Spleen (tissue), 11 donors: ENCODE measurements at regions not wholly inside any gene's neighbourhood (a gene's known extent, or its start where the extent isn't known, plus 50 kb on each side); places are given as distances from the start of the nearest gene placed in this dataset.

Source experiments
- DNase-seq: peaks from one replicate; pipeline ENCODE4 v3.0.0-alpha.2; 2020
- H3K27ac ChIP-seq, 8 donors: fragments of 200-600 bp; sonication (generic) in 7 of 8; 1 replicate in 4 of 8; 2 replicates in 4 of 8; pipeline versions ENCODE4 v1.5.0 to v1.8.0; 2016 to 2021; ENCODE audit warnings: inconsistent platforms in 4 of 8, mild to moderate bottlenecking in 4 of 8, moderate library complexity in 1 of 8
- H3K27me3 ChIP-seq, 7 donors: fragments of 200-600 bp; sonication (generic) in 6 of 7; replicated peaks in 1 of 7; 1 replicate in 4 of 7; 2 replicates in 3 of 7; pipeline versions ENCODE4 v1.5.0 to v1.8.0; 2016 to 2021; ENCODE audit warnings: inconsistent platforms in 3 of 7, mild to moderate bottlenecking in 1 of 7
- H3K36me3 ChIP-seq, 6 donors: fragments of 200-600 bp; sonication (generic) in 5 of 6; 1 replicate in 4 of 6; 2 replicates in 2 of 6; pipeline versions ENCODE4 v1.5.0 to v1.8.0; 2016 to 2021; ENCODE audit warnings: inconsistent platforms in 2 of 6
- H3K4me1 ChIP-seq, 6 donors: fragments of 200-600 bp; sonication (generic) in 5 of 6; 1 replicate in 3 of 6; 2 replicates in 3 of 6; pipeline versions ENCODE4 v1.5.0 to v1.8.0; 2016 to 2021; ENCODE audit warnings: inconsistent platforms in 3 of 6
- H3K4me3 ChIP-seq, 8 donors: fragments of 200-600 bp; sonication (generic) in 7 of 8; 1 replicate in 4 of 8; 2 replicates in 4 of 8; pipeline versions ENCODE4 v1.5.0 to v1.8.0; 2016 to 2021; ENCODE audit warnings: inconsistent platforms in 4 of 8, mild to moderate bottlenecking in 4 of 8, moderate library complexity in 2 of 8
- H3K9me3 ChIP-seq, 8 donors: fragments of 200-600 bp; sonication (generic) in 7 of 8; 1 replicate in 4 of 8; 2 replicates in 4 of 8; pipeline versions ENCODE4 v1.5.0 to v1.8.0; 2016 to 2021; ENCODE audit warnings: inconsistent platforms in 4 of 8
- POLR2A ChIP-seq, 3 donors: fragments of 450-650 bp; IDR thresholded peaks; one replicate each; pipeline ENCODE4 v1.5.1; 2017; ENCODE audit warnings: antibody characterized with exemption in 3 of 3, mild to moderate bottlenecking in 1 of 3
- POLR2AphosphoS5 ChIP-seq, 3 donors: sonication (generic); formaldehyde crosslinking; IDR thresholded peaks; one replicate each; pipeline ENCODE4 v1.5.1; 2017; ENCODE audit warnings: antibody characterized with exemption in 3 of 3
- WGBS, 5 donors: extraction: QIAGEN DNeasy Blood & Tissue Kit in 3 of 5; methylation state at CpG; one replicate each; pipeline versions ENCODE4 v1.1.5 to v1.1.7; 2013 to 2018; 5-methylcytosine and 5-hydroxymethylcytosine counted together
- intact Hi-C: fragments of 100-400 bp; cut with DNase I; formaldehyde crosslinking; loops from one replicate; pipeline ENCODE4 v1.15.0; 2023; ENCODE audit warnings: low total_unique reads
- TF ChIP-seq, protein P1 (sequence below), 11 experiments: fragments of 200-600 bp in 7 of 11; fragments of 450-650 bp in 4 of 11; sonication (generic) in 4 of 11; IDR thresholded peaks in 8 of 11; conservative IDR thresholded peaks in 3 of 11; 1 replicate in 7 of 11; 2 replicates in 4 of 11; pipeline versions ENCODE4 v1.4.0 to v1.8.0; 2016 to 2021; ENCODE audit warnings: antibody characterized with exemption in 11 of 11, inconsistent platforms in 4 of 11, mild to moderate bottlenecking in 1 of 11
- donor health status: healthy with polysubstance abuse.
- donor health status: DM: no; HTN: no; CAD: no; lungs with moderate emphysema.
- donor health status: DM: no; HTN: no; CAD: no.
- donor health status: Bipolar disorder and iron deficiency.
- donor health status: healthy.
- donor health status: DM: no; HTN: no; CAD: no.
- donor health status: DM: yes; HTN: yes; CAD: no.

DNA sequence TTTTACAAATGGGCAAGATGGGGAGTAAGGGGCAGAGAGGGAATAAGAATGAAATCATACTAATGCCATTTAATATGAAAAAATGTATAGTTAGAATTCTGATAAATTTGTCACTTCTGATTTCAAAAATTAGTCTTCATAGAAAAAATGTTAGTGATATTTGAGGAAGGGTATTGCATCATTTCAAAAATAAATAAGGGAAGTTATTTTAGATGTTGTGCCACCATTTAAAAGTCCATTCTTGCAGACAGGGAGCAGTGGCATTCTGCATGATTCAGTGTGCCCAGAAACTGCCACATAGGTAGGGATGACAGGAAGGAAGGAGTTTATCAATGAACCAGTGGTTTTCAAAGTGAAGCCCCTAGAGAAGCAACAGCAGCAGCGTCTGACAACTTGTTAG lies 674.6 kb downstream of the EPM2A start:
- no peak overlapping the region for H3K4me3 ChIP-seq
- no peaks in the 10 kb centered on the region for H3K36me3 ChIP-seq
- H3K27me3 ChIP-seq: no peaks in the 10 kb centered on the region
- 50 to 81% (median 63%) methylated on average over 1 of the region's 1 CpG for WGBS, 5 donors
- TF ChIP-seq, protein P1, sequence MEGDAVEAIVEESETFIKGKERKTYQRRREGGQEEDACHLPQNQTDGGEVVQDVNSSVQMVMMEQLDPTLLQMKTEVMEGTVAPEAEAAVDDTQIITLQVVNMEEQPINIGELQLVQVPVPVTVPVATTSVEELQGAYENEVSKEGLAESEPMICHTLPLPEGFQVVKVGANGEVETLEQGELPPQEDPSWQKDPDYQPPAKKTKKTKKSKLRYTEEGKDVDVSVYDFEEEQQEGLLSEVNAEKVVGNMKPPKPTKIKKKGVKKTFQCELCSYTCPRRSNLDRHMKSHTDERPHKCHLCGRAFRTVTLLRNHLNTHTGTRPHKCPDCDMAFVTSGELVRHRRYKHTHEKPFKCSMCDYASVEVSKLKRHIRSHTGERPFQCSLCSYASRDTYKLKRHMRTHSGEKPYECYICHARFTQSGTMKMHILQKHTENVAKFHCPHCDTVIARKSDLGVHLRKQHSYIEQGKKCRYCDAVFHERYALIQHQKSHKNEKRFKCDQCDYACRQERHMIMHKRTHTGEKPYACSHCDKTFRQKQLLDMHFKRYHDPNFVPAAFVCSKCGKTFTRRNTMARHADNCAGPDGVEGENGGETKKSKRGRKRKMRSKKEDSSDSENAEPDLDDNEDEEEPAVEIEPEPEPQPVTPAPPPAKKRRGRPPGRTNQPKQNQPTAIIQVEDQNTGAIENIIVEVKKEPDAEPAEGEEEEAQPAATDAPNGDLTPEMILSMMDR (IDR thresholded peaks at IDR 0.05 in 8 of 11, conservative IDR thresholded peaks at IDR 0.05 in 3 of 11): no peak
- TF ChIP-seq POLR2A (IDR thresholded peaks at IDR 0.05) (no peak), POLR2AphosphoS5 (IDR thresholded peaks at IDR 0.05) (no peak)
- intact Hi-C loops: no loop called here
- no peak for DNase-seq
- no peak overlapping the region for H3K27ac ChIP-seq
- no peaks in the 10 kb centered on the region for H3K4me1 ChIP-seq
- no peaks in the 10 kb centered on the region for H3K9me3 ChIP-seq

- no peaks in the 10 kb centered on the region for H3K36me3 ChIP-seq
- TF ChIP-seq POLR2AphosphoS5 (IDR thresholded peaks at IDR 0.05): no peak
- no peak for TF ChIP-seq POLR2A (IDR thresholded peaks at IDR 0.05)
- TF ChIP-seq, protein P1 (IDR thresholded peaks at IDR 0.05 in 8 of 11, conservative IDR thresholded peaks at IDR 0.05 in 3 of 11): no peak
- H3K4me1 ChIP-seq: no peaks in the 10 kb centered on the region
- no peak overlapping the region for H3K27ac ChIP-seq
- H3K27me3 ChIP-seq: no peaks in the 10 kb centered on the region
- H3K4me3 ChIP-seq: no peak overlapping the region
- intact Hi-C loops: no loop called here
- DNase-seq: no peak
- no peaks in the 10 kb centered on the region for H3K9me3 ChIP-seq
Observed at GRCh38 chr6:145063091-145063490, 672.2 kb downstream of the EPM2A start.

GRCh38 chr6:145067430-145067829 lies 667.9 kb downstream of the EPM2A start:
- intact Hi-C loops: no loop called here
- H3K36me3 ChIP-seq: no peaks in the 10 kb centered on the region
- H3K9me3 ChIP-seq: peaks cover 0 to 6% (median 0%) of the 10 kb centered on the region in 8 donors
- H3K27ac ChIP-seq: no peak overlapping the region
- TF ChIP-seq POLR2A (IDR thresholded peaks at IDR 0.05) (no peak), POLR2AphosphoS5 (IDR thresholded peaks at IDR 0.05) (no peak)
- TF ChIP-seq, protein P1 (IDR thresholded peaks at IDR 0.05 in 8 of 11, conservative IDR thresholded peaks at IDR 0.05 in 3 of 11): no peak
- DNase-seq: no peak
- H3K4me1 ChIP-seq: no peaks in the 10 kb centered on the region
- no peak overlapping the region for H3K4me3 ChIP-seq
- H3K27me3 ChIP-seq: no peaks in the 10 kb centered on the region

DNA sequence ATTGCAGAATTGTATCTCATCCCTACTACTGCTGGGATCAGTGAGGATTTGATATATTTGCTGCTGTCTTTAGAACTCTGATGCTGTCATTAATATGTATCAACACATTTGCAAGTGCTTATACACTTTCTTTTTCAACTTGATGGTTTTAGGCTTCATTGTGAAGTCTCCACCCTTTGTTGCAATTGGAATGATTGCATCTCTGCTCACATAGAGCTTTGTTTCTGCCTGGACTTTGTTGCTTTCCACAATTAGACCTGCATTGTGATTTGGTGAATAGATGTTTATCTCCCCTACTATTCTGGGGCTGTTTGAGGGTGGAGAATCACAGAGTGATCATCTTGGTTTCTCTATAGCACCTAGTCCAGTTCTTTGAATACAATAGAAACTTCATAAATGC lies 666.7 kb downstream of the EPM2A start:
- TF ChIP-seq, protein P1 (IDR thresholded peaks at IDR 0.05 in 8 of 11, conservative IDR thresholded peaks at IDR 0.05 in 3 of 11): no peak
- TF ChIP-seq POLR2A (IDR thresholded peaks at IDR 0.05) (no peak), POLR2AphosphoS5 (IDR thresholded peaks at IDR 0.05) (no peak)
- Histone ChIP-seq H3K27me3 (no peaks in the 10 kb centered on the region), H3K27ac (no peak overlapping the region), H3K4me1 (no peaks in the 10 kb centered on the region), H3K36me3 (no peaks in the 10 kb centered on the region), H3K4me3 (no peak overlapping the region), H3K9me3 (peaks cover 0 to 6% (median 0%) of the 10 kb centered on the region in 8 donors)
- intact Hi-C loops: no loop called here
- no peak for DNase-seq
